ENCODE measurements at regions not wholly inside any gene's neighbourhood (a gene's known extent, or its start where the extent isn't known, plus 50 kb on each side); places are given as distances from the start of the nearest gene placed in this dataset.

DNA sequence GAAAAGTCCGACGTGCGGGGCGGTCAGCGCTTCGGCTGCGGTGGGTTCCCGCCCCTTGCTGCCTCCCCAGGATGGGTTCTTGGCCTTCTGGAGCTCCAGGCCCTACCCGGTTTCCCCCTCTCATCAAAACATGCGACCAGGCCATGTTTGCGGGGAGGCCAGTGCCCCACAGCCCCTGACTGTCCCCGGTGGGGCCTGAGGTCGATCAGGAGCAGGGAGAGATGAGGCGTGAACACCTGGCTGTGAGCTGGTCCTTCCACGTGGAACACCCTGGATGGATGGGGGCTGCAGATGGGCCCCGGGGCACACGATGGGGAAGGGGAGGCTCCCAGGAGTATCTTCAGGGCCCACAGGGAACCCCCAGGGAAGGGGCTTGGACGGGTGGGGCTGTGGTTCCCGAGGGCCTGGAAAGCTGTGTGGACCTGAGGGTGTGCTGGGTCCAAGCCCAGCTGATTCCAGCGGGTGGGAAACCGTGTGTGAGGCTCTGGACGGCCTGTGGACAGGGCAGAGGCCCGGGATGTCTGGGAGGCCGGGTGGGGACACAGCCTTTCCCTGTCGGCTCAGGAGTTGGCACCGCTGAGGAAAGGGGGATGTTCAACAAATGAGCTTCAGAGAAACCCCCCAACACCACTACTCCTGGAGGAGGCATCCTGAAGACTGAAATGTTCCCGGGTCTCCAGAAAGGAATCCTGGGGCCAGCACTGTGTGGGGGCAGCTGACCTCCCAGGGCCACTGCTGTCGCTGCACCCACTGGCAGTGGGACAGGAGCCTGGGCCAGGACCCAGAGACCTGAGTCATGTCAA is 187.0 kb upstream of the C14orf180 start:
- TF ChIP-seq EZH2 (IDR thresholded peaks at IDR 0.05; ENCODE audit: low read length) (no peak), CTCF (optimal IDR thresholded peaks at IDR 0.05 in 1 of 3, IDR thresholded peaks at IDR 0.05 in 1 of 3, conservative IDR thresholded peaks at IDR 0.05 in 1 of 3; ENCODE audit: extremely low read depth in 1 of 3, insufficient read depth in 2 of 3, low read length in 3 of 3) (no peak)
